ES-I3 (cell line): ENCODE measurements at regions not wholly inside any gene's neighbourhood (a gene's known extent, or its start where the extent isn't known, plus 50 kb on each side); places are given as distances from the start of the nearest gene placed in this dataset.

Experiments used
- H3K36me3 ChIP-seq: 2 replicates; pipeline ENCODE4 v1.6.1; 2013; ENCODE audit warnings: mild to moderate bottlenecking, low read length, control low read depth, moderate library complexity; ENCODE audit not compliant: insufficient read depth
- H3K4me1 ChIP-seq: 2 replicates; pipeline ENCODE4 v1.6.1; 2013; ENCODE audit warnings: mild to moderate bottlenecking, control low read depth, low read length; ENCODE audit not compliant: insufficient read depth
- H3K9ac ChIP-seq: 2 replicates; pipeline ENCODE4 v1.6.1; 2013; ENCODE audit warnings: low read depth, mild to moderate bottlenecking, low read length, moderate library complexity
- H3K9me3 ChIP-seq: 2 replicates; pipeline ENCODE4 v1.6.1; 2013; ENCODE audit warnings: mild to moderate bottlenecking, low read length, moderate library complexity; ENCODE audit not compliant: control insufficient read depth, insufficient read depth

DNA sequence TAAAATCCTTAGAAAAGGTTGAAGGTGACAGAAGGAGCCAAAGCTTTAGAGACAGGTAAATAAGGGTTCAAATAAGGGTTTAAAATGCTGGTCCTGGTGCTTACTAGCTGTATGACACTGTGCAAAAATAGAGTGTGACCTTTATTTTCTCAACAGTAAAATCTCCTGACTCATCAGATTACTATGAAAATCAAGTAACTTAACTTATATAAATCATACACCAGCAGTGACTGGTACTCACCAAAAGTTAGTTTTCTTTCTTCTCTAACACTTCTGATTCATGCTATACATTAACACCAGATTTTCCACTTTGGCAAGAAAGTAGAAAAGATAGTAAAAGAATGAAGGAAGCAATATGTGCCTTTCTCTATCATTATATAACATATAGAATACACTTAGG, 205.9 kb upstream of the GBE1 start:
- no peaks in the 10 kb centered on the region for H3K36me3 ChIP-seq
- H3K9me3 ChIP-seq = no peaks in the 10 kb centered on the region; the same call in 1 of the 2 replicates
- peaks cover 18% of the 10 kb centered on the region for H3K4me1 ChIP-seq
- no peak overlapping the region for H3K9ac ChIP-seq

DNA sequence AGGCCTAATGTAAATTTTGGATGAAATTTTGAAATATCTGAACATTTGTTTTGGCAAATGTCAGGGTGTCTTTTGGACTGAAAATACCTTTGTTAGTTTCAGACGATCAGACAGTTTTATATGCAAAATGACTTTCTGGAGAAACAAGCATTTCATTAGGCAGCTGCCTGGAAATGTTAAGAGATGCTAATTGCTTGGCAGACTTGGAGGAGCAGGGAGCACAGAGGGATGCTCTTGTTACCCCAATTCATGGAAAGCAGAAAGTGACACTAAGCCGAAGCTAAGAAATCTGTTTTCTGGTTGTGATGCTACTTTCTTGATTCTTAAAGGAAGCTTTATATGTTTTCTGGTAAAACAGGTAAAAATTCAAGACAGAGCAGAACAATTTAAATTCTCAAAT, 204.3 kb upstream of the GBE1 start:
- peaks cover 18% of the 10 kb centered on the region for H3K4me1 ChIP-seq
- no peak overlapping the region for H3K9ac ChIP-seq
- no peaks in the 10 kb centered on the region for H3K36me3 ChIP-seq
- no peaks in the 10 kb centered on the region; the same call in 1 of the 2 replicates for H3K9me3 ChIP-seq

DNA sequence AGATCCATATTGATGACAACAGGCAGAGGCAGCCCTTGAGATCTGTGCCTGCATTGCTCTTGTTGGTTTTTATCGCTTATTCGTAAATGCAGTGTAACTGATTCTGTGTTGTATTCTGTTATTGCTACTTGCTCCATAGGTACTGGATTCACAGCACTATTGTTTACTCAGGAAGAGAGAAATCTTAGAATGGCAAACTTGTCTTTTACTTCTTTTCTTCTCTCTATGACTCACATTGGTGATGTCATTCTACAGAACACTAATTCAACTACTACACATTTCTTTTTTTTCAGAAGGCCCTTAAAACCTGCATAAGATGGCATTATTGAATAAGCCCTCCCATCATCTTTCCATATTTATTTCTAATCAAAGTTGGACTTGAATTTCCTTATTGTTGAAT, 201.0 kb upstream of the GBE1 start:
- no peaks in the 10 kb centered on the region for H3K9me3 ChIP-seq
- no peak overlapping the region for H3K9ac ChIP-seq
- H3K36me3 ChIP-seq = no peaks in the 10 kb centered on the region
- H3K4me1 ChIP-seq = peaks cover 5% of the 10 kb centered on the region; the same call in 1 of the 2 replicates

DNA sequence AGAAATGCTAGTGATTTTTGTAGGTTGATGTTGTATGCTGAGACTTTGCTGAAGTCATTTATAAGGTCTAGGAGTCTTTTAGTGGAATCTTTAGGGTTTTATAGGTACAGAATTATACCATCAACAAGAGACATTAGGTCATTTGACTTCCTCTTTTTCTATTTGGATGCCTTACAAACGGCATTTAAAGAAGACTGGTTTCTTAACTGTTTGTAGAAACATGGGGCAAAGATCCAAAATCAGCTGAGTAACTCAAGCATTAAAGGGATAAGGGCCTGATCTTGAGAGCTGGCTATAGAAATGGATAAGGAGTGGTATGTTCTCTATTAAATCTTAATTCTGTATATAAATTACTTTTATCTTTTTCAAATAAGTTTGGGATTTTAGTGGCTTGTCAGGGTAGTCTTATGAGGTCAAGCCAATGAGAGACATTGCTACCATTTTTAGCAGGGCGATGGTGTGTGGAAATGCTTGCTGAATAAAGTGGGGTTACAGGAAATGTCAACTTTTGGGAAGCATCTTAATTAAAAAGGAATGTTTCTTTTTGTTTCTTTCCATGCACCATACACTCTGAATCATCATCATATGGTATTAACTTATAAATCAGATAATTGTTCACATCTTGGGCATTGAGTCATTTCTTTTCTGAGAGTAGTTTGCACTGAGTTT, 197.7 kb upstream of the GBE1 start:
- no peaks in the 10 kb centered on the region for H3K4me1 ChIP-seq
- H3K9me3 ChIP-seq = no peaks in the 10 kb centered on the region
- no peak overlapping the region for H3K9ac ChIP-seq
- H3K36me3 ChIP-seq = no peaks in the 10 kb centered on the region

DNA sequence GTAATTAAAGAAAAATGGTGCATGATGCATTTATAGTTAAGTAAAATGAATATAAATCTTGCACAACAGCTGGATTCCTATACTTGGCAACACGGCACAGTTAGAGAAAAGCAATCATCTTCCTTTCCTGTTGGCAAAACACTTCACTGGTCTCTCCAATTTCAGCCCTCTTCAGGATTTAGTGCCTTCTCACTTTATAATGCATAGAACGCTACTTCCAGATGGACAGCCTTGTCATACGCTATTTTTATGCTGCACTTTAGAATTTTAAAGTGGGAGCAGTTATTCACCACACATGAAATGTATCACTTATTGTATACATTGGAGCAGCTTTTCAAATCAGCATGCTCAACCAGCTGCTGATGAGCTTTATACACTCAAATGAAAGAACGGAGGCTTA, 194.4 kb upstream of the GBE1 start:
- no peak overlapping the region for H3K9ac ChIP-seq
- H3K4me1 ChIP-seq = peaks cover 1% of the 10 kb centered on the region; the same call in 1 of the 2 replicates
- H3K9me3 ChIP-seq = no peaks in the 10 kb centered on the region
- H3K36me3 ChIP-seq = no peaks in the 10 kb centered on the region

DNA sequence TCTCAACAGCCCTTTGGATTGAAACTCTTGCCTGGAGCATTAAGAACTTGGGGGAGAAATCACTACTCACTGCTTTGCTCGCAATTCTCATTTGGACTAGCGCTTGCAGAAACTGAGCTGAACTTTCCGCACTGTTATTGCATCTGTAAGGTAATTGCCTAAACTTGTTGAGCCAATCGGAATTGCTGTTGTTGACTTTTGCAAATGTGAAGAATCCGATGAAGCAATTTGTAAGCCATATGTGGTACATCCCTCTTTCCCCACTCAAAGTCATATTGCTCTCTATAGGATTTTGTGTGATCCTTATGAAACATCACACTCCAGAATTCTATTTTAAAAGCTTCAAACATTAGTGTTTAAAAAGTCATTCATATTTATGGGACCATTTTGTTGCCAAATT, 191.7 kb upstream of the GBE1 start:
- H3K9ac ChIP-seq = no peak overlapping the region
- H3K36me3 ChIP-seq = no peaks in the 10 kb centered on the region
- no peaks in the 10 kb centered on the region for H3K9me3 ChIP-seq
- H3K4me1 ChIP-seq = peaks cover 2% of the 10 kb centered on the region; the same call in 1 of the 2 replicates

DNA sequence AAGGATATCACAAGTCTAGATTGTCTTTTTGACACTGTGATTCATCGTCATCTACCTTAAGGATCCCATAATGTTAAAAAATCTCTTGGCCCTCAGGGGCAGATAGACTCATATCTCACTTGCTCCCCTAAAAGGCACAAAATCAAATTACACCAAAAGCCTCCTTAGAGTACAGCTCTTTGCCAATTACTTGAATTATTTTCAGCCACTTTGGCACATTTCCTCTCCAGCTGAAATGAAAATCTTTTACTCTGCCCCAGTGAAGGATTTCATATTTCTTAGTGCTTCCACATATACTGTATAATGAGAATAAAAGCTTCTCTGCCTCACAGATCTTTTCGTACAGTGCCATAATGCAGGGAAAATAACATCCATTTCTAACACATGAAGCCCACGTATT, 190.7 kb upstream of the GBE1 start:
- Histone ChIP-seq H3K36me3 (no peaks in the 10 kb centered on the region), H3K9ac (no peak overlapping the region), H3K4me1 (peaks cover 2% of the 10 kb centered on the region; the same call in 1 of the 2 replicates), H3K9me3 (no peaks in the 10 kb centered on the region)

DNA sequence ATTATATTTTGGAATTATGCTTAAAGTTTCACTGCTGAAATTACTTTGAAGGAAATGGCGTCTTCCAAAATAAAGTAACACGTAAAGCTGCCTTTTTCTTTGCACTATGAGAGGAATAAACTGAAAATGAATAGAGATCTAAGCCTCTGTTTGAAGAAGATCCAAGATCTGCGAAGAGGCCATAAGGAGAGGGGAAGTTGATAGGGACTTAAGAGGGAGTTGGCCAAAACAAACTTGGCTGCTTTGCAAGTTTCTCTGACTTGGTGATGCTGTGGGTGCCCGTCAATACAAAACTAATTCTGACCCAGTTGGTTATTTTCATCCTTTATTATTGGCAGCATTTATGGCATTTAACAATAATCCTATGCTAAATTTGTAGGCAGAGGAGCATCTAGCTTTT, 190.2 kb upstream of the GBE1 start:
- peaks cover 2% of the 10 kb centered on the region; the same call in 1 of the 2 replicates for H3K4me1 ChIP-seq
- H3K36me3 ChIP-seq = no peaks in the 10 kb centered on the region
- H3K9ac ChIP-seq = no peak overlapping the region
- H3K9me3 ChIP-seq = no peaks in the 10 kb centered on the region

DNA sequence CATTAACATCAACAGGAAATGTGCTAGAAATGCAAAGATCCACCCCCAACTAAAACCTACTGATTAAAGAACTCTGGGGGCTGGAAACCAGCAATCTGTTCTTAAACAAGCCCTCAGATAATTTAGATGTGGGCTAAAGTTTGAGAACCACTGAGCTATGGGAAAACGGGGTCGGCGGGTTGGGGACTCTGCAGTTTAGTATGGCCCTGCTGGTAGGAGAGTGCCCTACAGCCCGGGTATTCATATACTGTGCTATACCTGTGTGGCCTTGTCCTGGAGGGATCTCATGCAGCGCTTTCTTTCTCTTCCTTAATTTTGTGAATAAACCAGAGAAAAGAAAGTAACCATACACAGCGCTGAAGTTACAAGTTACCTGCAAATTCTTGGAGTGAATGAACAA, 189.7 kb upstream of the GBE1 start:
- no peaks in the 10 kb centered on the region for H3K9me3 ChIP-seq
- H3K4me1 ChIP-seq = peaks cover 2% of the 10 kb centered on the region; the same call in 1 of the 2 replicates
- no peak overlapping the region for H3K9ac ChIP-seq
- H3K36me3 ChIP-seq = no peaks in the 10 kb centered on the region

DNA sequence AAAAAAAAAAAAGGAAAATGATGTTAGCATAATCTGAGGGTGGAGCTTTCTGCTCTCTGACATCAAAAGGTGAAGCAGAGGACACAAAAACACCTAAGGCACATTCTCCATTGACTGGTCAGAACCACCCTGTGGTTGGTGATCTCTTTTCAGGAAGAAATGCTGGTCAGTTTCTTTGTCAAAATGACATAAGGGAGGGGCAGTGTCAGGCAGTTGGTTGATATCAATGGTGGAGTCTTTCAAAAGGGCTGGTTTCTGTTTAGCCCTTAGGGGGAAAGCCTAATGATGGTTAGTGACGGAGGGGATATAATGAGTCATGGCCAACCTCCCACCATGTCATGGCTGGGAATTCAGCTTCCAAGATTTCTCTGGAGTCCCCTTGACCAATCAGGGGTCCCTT, 185.9 kb upstream of the GBE1 start:
- Histone ChIP-seq H3K9ac (no peak overlapping the region), H3K36me3 (no peaks in the 10 kb centered on the region), H3K9me3 (peaks cover 2% of the 10 kb centered on the region; the same call in 1 of the 2 replicates), H3K4me1 (peaks cover 2% of the 10 kb centered on the region; the same call in 1 of the 2 replicates)

DNA sequence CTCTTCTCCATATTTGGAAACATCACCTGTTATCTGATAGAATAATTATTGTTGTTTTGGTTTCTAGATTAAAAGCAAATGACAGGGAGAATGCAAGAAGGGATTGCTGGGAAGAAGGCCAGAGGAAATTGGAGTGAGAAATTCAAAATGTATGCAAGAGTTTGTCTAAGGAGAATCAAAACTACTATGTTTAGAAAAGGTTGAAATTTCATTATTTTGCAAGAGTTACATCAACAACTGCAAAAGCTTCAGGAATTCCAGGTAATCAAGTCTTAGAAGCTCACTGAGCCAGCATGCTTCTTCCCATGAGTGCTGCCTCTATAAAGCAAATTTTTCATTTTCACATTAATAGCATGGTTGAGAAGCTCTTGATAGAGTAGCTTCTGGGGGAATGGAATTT, 177.2 kb upstream of the GBE1 start:
- Histone ChIP-seq H3K4me1 (no peaks in the 10 kb centered on the region), H3K9me3 (peaks cover 2% of the 10 kb centered on the region; the same call in 1 of the 2 replicates), H3K9ac (no peak overlapping the region), H3K36me3 (no peaks in the 10 kb centered on the region)

DNA sequence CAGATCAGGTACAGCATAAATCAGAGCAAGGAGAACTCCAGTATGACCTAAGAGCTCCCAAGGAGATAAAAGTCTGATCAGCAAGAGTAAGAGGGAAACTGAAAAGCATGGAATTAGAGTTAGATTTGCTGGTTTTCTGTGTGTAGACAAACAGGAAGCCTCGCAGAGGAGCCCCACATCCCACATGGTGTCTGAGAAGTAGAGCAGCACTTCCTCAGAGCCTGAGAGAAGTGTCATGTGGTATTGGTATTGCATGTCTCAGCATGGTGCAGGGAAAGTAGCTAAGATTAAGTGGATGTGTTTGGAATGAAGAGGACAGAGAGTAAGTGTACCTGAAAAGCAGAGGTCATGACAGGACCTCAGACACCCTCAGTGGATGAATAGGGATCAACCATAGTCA, 175.4 kb upstream of the GBE1 start:
- Histone ChIP-seq H3K9ac (no peak overlapping the region), H3K4me1 (no peaks in the 10 kb centered on the region), H3K36me3 (no peaks in the 10 kb centered on the region), H3K9me3 (no peaks in the 10 kb centered on the region; the same call in 1 of the 2 replicates)

DNA sequence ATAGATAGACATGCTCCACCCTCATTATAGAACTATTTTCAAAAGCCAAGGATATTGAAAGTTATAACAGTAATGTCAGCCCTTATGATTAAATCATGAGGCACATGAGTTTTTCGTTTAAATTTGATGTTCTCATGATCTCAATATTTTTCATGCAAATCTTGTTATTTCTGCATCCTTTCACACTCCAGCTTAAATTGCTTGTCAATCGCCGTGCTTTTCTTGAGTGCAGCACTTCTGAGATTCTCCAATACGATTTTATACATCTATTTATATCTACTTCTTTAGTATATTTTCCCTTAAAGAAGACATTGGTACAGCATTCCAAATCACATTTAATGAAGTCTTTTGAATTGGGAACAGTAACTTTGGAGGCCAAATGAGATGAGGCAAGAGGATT, 171.2 kb upstream of the GBE1 start:
- no peaks in the 10 kb centered on the region for H3K4me1 ChIP-seq
- H3K36me3 ChIP-seq = no peaks in the 10 kb centered on the region
- H3K9ac ChIP-seq = no peak overlapping the region
- H3K9me3 ChIP-seq = no peaks in the 10 kb centered on the region

DNA sequence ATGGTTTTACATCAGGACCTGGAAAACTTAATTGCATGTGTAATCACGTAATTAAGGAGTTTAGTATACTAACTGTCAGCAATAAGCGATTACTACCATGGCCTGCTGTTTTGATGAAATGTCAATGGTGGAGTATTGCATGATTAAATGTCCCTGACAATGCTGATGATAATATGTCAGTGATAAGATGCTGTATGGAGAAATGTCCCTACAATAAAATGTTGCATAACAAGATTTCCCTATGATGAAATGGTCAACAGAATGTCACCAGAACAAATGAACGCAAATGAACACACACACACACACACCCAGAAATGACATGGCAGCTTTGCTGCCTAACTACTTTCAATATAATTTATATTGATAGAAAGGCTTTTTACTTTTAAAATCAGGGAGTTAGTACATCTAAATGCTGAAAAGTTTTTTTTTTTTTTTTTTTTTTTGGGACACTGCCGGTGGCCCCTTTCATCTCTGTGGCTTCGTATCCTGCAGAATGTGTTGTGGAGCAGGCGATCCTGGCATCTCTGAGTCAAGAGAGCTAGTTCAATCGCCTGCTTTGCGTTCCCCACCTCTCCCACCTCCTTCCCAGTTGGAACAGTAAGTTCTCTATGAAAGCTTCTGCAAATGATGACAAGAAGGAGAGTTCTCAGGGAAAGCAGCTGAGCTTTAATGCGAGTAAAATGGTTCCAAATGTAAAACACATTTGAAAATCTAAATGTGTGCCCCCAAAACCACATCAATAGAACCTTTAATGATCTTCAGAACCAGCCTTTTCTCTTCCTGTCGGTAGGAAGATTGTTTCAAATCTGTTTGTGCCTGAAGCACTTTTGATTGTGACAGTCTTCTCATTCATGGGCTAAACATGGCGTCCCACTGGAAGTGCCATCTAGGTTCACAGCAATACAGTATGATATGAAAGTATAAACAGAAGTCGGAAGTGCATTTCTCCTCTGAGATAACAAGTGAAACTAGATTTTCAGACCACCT, 170.1 kb upstream of the GBE1 start:
- Histone ChIP-seq H3K9ac (no peak overlapping the region), H3K36me3 (no peaks in the 10 kb centered on the region), H3K9me3 (no peaks in the 10 kb centered on the region), H3K4me1 (no peaks in the 10 kb centered on the region)

DNA sequence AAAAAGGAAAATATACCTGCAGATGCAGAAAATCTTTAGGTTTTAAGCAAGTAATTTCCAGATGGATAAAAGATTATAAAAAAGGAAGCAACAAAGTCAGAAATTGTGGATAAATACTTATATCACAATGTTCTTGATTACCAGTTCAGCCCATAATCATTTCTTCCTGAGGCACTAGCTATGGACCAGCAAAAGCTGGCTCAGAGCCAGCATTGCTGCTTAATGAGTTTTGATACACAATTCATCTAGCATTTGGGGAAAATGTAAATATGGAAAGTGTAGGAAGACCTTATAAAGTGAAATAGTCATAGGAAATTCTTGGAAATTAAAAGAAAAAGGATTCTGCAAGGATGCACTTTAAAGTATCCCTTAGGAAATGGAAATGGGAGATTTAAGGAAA, 168.3 kb upstream of the GBE1 start:
- no peak overlapping the region for H3K9ac ChIP-seq
- H3K4me1 ChIP-seq = no peaks in the 10 kb centered on the region
- H3K9me3 ChIP-seq = no peaks in the 10 kb centered on the region
- H3K36me3 ChIP-seq = no peaks in the 10 kb centered on the region
